Retinal pigment epithelial cell (primary cell): ENCODE measurements at regions not wholly inside any gene's neighbourhood (a gene's known extent, or its start where the extent isn't known, plus 50 kb on each side); places are given as distances from the start of the nearest gene placed in this dataset.

Experiments
- DNase-seq: peaks from one replicate; pipeline ENCODE4 v3.0.0-alpha.2; 2010; ENCODE audit warnings: low read depth
- H3K4me3 ChIP-seq: 2 replicates; pipeline ENCODE4 v1.5.1; 2011; ENCODE audit warnings: mild to moderate bottlenecking, low read length, control low read depth, moderate library complexity
- CTCF ChIP-seq: conservative IDR thresholded peaks from 2 replicates; pipeline ENCODE4 v1.5.1; 2011; ENCODE audit warnings: low read depth, low read length, control low read depth, inconsistent platforms

DNA sequence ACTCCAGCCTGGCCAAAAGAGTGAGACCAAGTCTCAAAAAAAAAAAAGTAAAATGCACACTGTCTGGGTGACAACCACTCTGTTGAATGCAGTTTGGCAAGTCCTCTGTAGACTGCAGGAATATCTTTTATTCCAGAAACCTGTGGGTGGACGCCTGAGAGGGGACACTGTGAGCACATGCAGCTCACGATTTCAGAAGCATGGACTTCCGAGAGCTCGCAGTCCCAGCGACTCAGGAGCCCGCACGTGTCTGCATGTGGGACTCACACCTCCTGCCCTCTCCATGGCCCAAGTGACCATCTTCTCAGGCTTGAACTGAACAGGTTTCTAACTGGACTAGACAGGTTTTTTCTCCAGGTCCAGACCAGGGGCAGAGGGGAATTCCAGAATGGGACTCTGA lies 388.6 kb upstream of the IRX2 start:
- DNase-seq: no peak
- no peak for TF ChIP-seq CTCF
- H3K4me3 ChIP-seq: no peak overlapping the region

DNA sequence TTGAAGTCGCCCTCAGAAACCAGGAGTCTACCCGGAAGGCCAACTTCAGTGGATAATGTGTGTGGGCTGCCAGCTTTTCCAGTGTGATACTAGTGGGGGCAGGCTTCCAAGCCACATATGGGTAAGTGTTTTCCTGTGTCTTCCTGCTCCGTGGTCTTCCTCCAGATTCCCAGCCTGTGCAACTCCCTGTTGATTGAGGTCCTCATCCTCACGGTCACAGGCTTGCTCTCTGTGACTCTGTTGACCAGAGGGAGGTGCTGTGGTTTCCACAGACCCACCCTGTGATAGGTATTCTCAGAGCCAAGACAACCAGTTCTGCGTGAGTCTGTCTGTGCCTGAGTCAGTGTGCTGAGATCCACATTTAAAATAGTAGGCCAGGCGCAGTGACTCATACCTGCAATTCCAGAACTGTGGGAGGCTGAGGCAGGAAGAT lies 388.0 kb upstream of the IRX2 start:
- H3K4me3 ChIP-seq: no peak overlapping the region
- TF ChIP-seq CTCF: no peak
- no peak for DNase-seq

DNA sequence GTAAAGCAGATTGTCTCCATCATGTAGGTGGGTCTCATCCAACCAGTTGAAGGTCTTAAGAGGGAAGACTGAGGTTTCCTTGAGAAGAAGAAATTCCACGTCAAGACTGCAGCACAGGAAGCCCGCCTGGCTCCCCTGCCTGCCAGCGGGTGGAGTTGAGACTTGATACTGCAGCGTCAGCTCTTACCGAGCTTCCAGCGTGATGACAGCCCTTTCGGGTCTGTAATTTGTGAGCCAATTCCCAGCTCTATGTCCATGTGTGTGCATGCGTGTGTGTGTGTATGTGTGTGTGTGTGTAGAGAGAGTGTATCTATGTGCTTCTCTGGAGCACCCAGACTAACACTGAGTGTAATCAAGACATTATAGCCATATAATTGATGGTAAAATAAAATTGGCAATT lies 379.7 kb upstream of the IRX2 start:
- no peak for DNase-seq
- TF ChIP-seq CTCF: no peak
- H3K4me3 ChIP-seq: no peak overlapping the region

DNA sequence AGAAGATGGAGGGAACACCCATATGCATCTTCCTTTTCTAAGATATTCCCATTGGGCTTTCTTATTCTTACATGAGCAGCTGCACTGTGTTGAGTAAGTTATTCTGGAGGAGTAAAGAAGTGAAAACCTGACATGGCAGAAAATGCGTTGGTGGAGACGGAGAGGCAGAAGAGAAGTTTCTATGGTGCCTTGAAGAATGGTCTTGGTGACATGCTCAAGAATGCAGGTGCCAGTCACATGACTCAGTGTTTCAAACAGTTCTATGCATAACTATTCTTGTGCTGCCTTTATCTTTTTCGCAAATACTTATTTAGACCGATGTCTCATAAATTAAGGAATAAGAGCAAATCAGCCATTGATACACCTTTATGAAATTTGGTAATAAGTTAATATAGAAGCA lies 377.8 kb upstream of the IRX2 start:
- DNase-seq: no peak
- TF ChIP-seq CTCF: no peak
- H3K4me3 ChIP-seq: no peak overlapping the region

- DNase-seq: no peak
- TF ChIP-seq CTCF: no peak
- H3K4me3 ChIP-seq: no peak overlapping the region
Observed at GRCh38 chr5:3127423-3127911, 376.0 kb upstream of the IRX2 start.

GRCh38 chr5:3126639-3127038 lies 375.2 kb upstream of the IRX2 start:
- no peak for DNase-seq
- no peak overlapping the region for H3K4me3 ChIP-seq
- TF ChIP-seq CTCF: no peak

DNA sequence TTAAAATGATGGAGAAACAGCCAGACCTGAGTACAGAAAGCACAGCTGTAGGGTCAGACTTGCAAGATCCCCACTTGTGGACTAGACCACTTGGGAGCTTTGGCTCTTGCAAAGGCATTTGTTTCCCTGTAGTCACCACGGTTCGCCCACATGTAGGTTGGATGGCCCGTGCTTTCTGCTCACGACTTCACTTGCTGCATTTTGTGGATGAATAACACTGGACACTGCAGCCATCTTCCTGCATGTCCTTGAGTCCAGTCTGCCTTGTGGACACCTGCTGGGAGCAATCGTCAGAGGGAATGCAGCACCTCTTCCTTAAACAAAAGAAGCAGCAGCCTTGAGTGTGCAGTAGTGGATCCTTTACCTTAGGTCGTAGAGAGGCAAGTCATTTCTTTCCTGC lies 372.9 kb upstream of the IRX2 start:
- H3K4me3 ChIP-seq: no peak overlapping the region
- no peak for TF ChIP-seq CTCF
- DNase-seq: no peak
